H7 (cell line): ENCODE measurements at regions not wholly inside any gene's neighbourhood (a gene's known extent, or its start where the extent isn't known, plus 50 kb on each side); places are given as distances from the start of the nearest gene placed in this dataset.

Source experiments
- DNase-seq: peaks from one replicate; pipeline ENCODE4 v3.0.0; 2012
- H3K27me3 ChIP-seq: 2 replicates; pipeline ENCODE4 v1.6.0; 2011; ENCODE audit warnings: mild to moderate bottlenecking, low read length; ENCODE audit not compliant: control insufficient read depth, insufficient read depth
- H3K36me3 ChIP-seq: replicated peaks from 2 replicates; pipeline ENCODE4 v1.5.1; 2011; ENCODE audit warnings: low read length; ENCODE audit not compliant: control insufficient read depth, insufficient read depth
- H3K4me3 ChIP-seq: 2 replicates; pipeline ENCODE4 v1.5.1; 2011; ENCODE audit warnings: low read depth, mild to moderate bottlenecking, control low read depth, low read length, moderate library complexity; ENCODE audit not compliant: insufficient read depth

GRCh38 chr2:190767821-190768220 is 112.8 kb upstream of the GLS start:
- H3K4me3 ChIP-seq, result no peak overlapping the region
- no peak for DNase-seq

GRCh38 chr2:190769258-190769657 is 111.4 kb upstream of the GLS start:
- H3K4me3 ChIP-seq, result no peak overlapping the region
- no peak for DNase-seq
- no peaks in the 10 kb centered on the region for H3K27me3 ChIP-seq
- H3K36me3 ChIP-seq, result no peaks in the 10 kb centered on the region

More at GRCh38 chr2:190767821-190768220, 112.8 kb upstream of the GLS start:
- Histone ChIP-seq H3K36me3 (no peaks in the 10 kb centered on the region), H3K27me3 (no peaks in the 10 kb centered on the region)

GRCh38 chr2:190771726-190772125 is 108.9 kb upstream of the GLS start:
- no peak overlapping the region for H3K4me3 ChIP-seq
- no peaks in the 10 kb centered on the region for H3K27me3 ChIP-seq
- H3K36me3 ChIP-seq, result no peaks in the 10 kb centered on the region
- DNase-seq, result no peak

GRCh38 chr2:190780594-190780993 is 100.0 kb upstream of the GLS start:
- Histone ChIP-seq H3K27me3 (no peaks in the 10 kb centered on the region), H3K36me3 (no peaks in the 10 kb centered on the region), H3K4me3 (no peak overlapping the region)
- no peak for DNase-seq

- H3K27me3 ChIP-seq, result no peaks in the 10 kb centered on the region
- H3K36me3 ChIP-seq, result no peaks in the 10 kb centered on the region
- peak; percentile 82 for DNase-seq
- H3K4me3 ChIP-seq, result no peak overlapping the region
Observed at GRCh38 chr2:190781604-190782198, 98.9 kb upstream of the GLS start.

GRCh38 chr2:190782264-190782663 is 98.4 kb upstream of the GLS start:
- no peak overlapping the region for H3K4me3 ChIP-seq
- no peaks in the 10 kb centered on the region for H3K36me3 ChIP-seq
- H3K27me3 ChIP-seq, result no peaks in the 10 kb centered on the region
- peak; percentile 18 for DNase-seq

- Histone ChIP-seq H3K36me3 (no peaks in the 10 kb centered on the region), H3K27me3 (no peaks in the 10 kb centered on the region), H3K4me3 (no peak overlapping the region)
- no peak for DNase-seq
Observed at GRCh38 chr2:190783513-190784263, 96.9 kb upstream of the GLS start.

- no peak for DNase-seq
- Histone ChIP-seq H3K27me3 (no peaks in the 10 kb centered on the region), H3K36me3 (no peaks in the 10 kb centered on the region), H3K4me3 (no peak overlapping the region)
Observed at GRCh38 chr2:190785334-190785733, 95.3 kb upstream of the GLS start.

- H3K36me3 ChIP-seq, result no peaks in the 10 kb centered on the region
- no peaks in the 10 kb centered on the region for H3K27me3 ChIP-seq
- no peak overlapping the region for H3K4me3 ChIP-seq
- no peak for DNase-seq
Observed at GRCh38 chr2:190786404-190787166, 94.0 kb upstream of the GLS start.

- H3K4me3 ChIP-seq, result no peak overlapping the region
- DNase-seq, result no peak
- no peaks in the 10 kb centered on the region for H3K27me3 ChIP-seq
- no peaks in the 10 kb centered on the region for H3K36me3 ChIP-seq
Observed at GRCh38 chr2:190787743-190788235, 92.8 kb upstream of the GLS start.

- Histone ChIP-seq H3K27me3 (no peaks in the 10 kb centered on the region), H3K36me3 (no peaks in the 10 kb centered on the region), H3K4me3 (no peak overlapping the region)
- peak; percentile 25 for DNase-seq
Observed at GRCh38 chr2:190789074-190790004, 91.3 kb upstream of the GLS start.

GRCh38 chr2:190791347-190791975 is 89.2 kb upstream of the GLS start:
- peak; percentile 26 for DNase-seq
- Histone ChIP-seq H3K27me3 (no peaks in the 10 kb centered on the region), H3K4me3 (no peak overlapping the region), H3K36me3 (no peaks in the 10 kb centered on the region)

- no peak for DNase-seq
- no peaks in the 10 kb centered on the region for H3K36me3 ChIP-seq
- H3K27me3 ChIP-seq, result no peaks in the 10 kb centered on the region
- H3K4me3 ChIP-seq, result no peak overlapping the region
Observed at GRCh38 chr2:190791976-190792575, 88.5 kb upstream of the GLS start.
